AG09309 (cell line): ENCODE measurements at regions not wholly inside any gene's neighbourhood (a gene's known extent, or its start where the extent isn't known, plus 50 kb on each side); places are given as distances from the start of the nearest gene placed in this dataset.

Experiments
- DNase-seq: peaks from one replicate; pipeline ENCODE4 v3.0.0-alpha.2; 2010; ENCODE audit warnings: low read depth
- H3K4me3 ChIP-seq: 2 replicates; pipeline ENCODE4 v1.5.1; 2011; ENCODE audit warnings: mild to moderate bottlenecking, low read depth, low read length, moderate library complexity; ENCODE audit not compliant: control insufficient read depth
- TF ChIP-seq, protein P1 (sequence below): IDR thresholded peaks from 2 replicates; pipeline ENCODE4 v1.5.1; 2011; ENCODE audit warnings: mild to moderate bottlenecking, low read depth, low read length, inconsistent platforms; ENCODE audit not compliant: insufficient read depth, control insufficient read depth; ENCODE audit errors: missing control alignments

GRCh38 chr11:106369224-106369623, 291.8 kb downstream of the AASDHPPT start:
- H3K4me3 ChIP-seq = no peak overlapping the region
- TF ChIP-seq, protein P1, sequence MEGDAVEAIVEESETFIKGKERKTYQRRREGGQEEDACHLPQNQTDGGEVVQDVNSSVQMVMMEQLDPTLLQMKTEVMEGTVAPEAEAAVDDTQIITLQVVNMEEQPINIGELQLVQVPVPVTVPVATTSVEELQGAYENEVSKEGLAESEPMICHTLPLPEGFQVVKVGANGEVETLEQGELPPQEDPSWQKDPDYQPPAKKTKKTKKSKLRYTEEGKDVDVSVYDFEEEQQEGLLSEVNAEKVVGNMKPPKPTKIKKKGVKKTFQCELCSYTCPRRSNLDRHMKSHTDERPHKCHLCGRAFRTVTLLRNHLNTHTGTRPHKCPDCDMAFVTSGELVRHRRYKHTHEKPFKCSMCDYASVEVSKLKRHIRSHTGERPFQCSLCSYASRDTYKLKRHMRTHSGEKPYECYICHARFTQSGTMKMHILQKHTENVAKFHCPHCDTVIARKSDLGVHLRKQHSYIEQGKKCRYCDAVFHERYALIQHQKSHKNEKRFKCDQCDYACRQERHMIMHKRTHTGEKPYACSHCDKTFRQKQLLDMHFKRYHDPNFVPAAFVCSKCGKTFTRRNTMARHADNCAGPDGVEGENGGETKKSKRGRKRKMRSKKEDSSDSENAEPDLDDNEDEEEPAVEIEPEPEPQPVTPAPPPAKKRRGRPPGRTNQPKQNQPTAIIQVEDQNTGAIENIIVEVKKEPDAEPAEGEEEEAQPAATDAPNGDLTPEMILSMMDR = no peak

GRCh38 chr11:106378513-106379179, 301.2 kb downstream of the AASDHPPT start:
- no peak overlapping the region for H3K4me3 ChIP-seq
- DNase-seq = no peak
- TF ChIP-seq, protein P1 = no peak

More at GRCh38 chr11:106369224-106369623, 291.8 kb downstream of the AASDHPPT start:
- no peak for DNase-seq

GRCh38 chr11:106379265-106379664, 301.8 kb downstream of the AASDHPPT start:
- no peak for DNase-seq
- H3K4me3 ChIP-seq = no peak overlapping the region
- TF ChIP-seq, protein P1 = no peak

DNA sequence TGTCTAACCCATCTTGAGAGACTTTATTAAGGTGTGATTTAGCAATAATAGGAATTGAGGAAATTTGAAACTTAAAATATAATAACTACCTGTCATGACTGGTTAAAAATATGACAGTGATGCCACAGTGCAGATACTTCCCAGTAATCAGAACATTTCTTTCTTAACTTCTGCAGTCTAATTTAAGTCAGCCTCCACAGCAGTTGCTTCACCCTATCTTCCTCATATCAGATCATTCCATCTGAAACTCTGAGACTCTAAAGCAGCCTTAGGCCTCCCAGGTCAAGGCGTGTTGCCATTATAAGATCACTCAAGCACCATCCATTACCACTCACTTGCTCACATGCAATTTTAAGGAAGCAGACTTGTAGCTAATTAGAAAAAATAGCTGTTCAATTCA, 302.2 kb downstream of the AASDHPPT start:
- DNase-seq = no peak
- no peak overlapping the region for H3K4me3 ChIP-seq
- TF ChIP-seq, protein P1 = no peak

- no peak overlapping the region for H3K4me3 ChIP-seq
- TF ChIP-seq, protein P1 = no peak
- DNase-seq = no peak
These were observed 304.4 kb downstream of the AASDHPPT start for GRCh38 chr11:106381895-106382294.

GRCh38 chr11:106384429-106384828, 307.0 kb downstream of the AASDHPPT start:
- H3K4me3 ChIP-seq = no peak overlapping the region
- TF ChIP-seq, protein P1 = no peak
- DNase-seq = no peak
